ENCODE measurements at regions not wholly inside any gene's neighbourhood (a gene's known extent, or its start where the extent isn't known, plus 50 kb on each side); places are given as distances from the start of the nearest gene placed in this dataset.

- H3K36me3 Mint-ChIP-seq (ENCODE audit: low read depth): no peaks in the 10 kb centered on the region
- TF ChIP-seq, protein P1, sequence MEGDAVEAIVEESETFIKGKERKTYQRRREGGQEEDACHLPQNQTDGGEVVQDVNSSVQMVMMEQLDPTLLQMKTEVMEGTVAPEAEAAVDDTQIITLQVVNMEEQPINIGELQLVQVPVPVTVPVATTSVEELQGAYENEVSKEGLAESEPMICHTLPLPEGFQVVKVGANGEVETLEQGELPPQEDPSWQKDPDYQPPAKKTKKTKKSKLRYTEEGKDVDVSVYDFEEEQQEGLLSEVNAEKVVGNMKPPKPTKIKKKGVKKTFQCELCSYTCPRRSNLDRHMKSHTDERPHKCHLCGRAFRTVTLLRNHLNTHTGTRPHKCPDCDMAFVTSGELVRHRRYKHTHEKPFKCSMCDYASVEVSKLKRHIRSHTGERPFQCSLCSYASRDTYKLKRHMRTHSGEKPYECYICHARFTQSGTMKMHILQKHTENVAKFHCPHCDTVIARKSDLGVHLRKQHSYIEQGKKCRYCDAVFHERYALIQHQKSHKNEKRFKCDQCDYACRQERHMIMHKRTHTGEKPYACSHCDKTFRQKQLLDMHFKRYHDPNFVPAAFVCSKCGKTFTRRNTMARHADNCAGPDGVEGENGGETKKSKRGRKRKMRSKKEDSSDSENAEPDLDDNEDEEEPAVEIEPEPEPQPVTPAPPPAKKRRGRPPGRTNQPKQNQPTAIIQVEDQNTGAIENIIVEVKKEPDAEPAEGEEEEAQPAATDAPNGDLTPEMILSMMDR (IDR thresholded peaks at IDR 0.05): no peak
- peaks cover 16% of the 10 kb centered on the region for H3K27me3 Mint-ChIP-seq (ENCODE audit: low read depth, poor library complexity)
- H3K4me3 Mint-ChIP-seq: no peak overlapping the region
- peaks cover 27% of the 10 kb centered on the region for H3K9me3 Mint-ChIP-seq
- H3K27ac Mint-ChIP-seq: no peak overlapping the region
- DNase-seq: no peak
- H3K4me1 Mint-ChIP-seq: peaks cover 21% of the 10 kb centered on the region
Measured at GRCh38 chr20:57930351-57930750, 220.5 kb upstream of the PMEPA1 start.

DNA sequence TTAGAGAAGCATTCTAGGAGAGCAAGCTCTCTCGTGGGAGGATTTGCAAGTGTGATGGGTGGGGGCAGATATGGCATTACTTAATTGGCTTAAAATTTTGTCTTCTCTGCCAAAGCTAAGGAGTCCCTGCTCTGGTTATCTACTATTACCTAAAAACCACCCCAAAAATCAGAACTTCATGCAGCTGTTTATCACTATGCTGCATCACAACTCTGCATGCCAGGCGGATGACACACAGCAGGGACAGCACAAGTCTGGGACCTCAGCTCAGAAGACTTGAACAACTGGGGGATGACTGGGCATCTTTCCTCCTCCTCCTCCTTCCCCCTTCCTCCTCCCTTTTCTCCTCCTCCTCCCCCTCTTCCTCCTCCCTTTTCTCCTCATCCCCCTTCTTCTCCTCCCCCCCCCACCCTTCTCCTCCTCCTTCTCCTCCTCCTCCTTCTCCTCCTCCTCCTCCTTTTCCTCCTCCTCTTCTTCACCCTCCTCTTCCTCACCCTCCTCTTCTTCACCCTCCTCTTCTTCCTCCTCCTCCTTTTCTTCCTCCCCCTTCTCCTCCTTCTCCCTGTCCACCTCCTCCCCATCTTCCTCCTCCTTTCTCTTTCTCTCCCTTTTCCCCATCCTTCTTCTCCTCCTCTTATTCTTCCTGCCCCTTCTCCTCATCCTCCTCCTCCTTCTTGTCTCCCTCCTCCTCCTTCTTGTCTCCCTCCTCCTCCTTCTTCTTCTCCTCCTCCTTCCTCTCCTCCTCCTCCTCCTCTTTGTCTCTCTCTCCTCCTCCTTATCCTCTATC lies 218.6 kb upstream of the PMEPA1 start:
- Mint-ChIP-seq H3K4me3 (no peak overlapping the region), H3K36me3 (ENCODE audit: low read depth) (no peaks in the 10 kb centered on the region), H3K27ac (no peak overlapping the region), H3K4me1 (peaks cover 16% of the 10 kb centered on the region), H3K27me3 (ENCODE audit: low read depth, poor library complexity) (peaks cover 10% of the 10 kb centered on the region), H3K9me3 (peaks cover 30% of the 10 kb centered on the region)
- no peak for DNase-seq
- TF ChIP-seq, protein P1 (IDR thresholded peaks at IDR 0.05): no peak

GRCh38 chr20:57927376-57927775 lies 217.6 kb upstream of the PMEPA1 start:
- no peak overlapping the region for H3K27ac Mint-ChIP-seq
- H3K9me3 Mint-ChIP-seq: peaks cover 30% of the 10 kb centered on the region
- H3K36me3 Mint-ChIP-seq (ENCODE audit: low read depth): no peaks in the 10 kb centered on the region
- peaks cover 7% of the 10 kb centered on the region for H3K27me3 Mint-ChIP-seq (ENCODE audit: low read depth, poor library complexity)
- TF ChIP-seq, protein P1 (IDR thresholded peaks at IDR 0.05): no peak
- H3K4me1 Mint-ChIP-seq: peaks cover 21% of the 10 kb centered on the region
- no peak overlapping the region for H3K4me3 Mint-ChIP-seq
- no peak for DNase-seq

DNA sequence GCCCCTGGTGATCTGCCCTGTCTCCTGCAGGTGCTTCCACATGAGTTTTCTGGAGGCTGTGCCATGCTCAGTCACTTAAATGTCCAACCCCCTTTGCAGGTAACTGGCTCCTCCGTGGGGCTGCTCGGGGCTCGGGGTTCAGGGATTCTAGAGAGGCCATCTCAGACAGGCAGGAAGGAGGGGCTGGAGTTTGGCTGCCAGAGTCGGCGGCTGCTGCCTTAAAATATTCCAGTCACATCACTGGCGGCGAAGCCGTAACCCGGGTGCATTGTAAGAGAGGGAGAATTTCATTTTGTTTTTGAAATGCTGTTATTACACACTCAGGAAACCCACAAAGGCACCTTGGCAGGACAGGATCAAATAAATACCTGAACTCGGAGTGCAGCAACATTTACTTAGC lies 212.9 kb upstream of the PMEPA1 start:
- H3K27ac Mint-ChIP-seq: no peak overlapping the region
- TF ChIP-seq, protein P1 (IDR thresholded peaks at IDR 0.05): no peak
- H3K4me1 Mint-ChIP-seq: peaks cover 12% of the 10 kb centered on the region
- DNase-seq: no peak
- H3K27me3 Mint-ChIP-seq (ENCODE audit: low read depth, poor library complexity): peaks cover 11% of the 10 kb centered on the region
- no peaks in the 10 kb centered on the region for H3K36me3 Mint-ChIP-seq (ENCODE audit: low read depth)
- H3K9me3 Mint-ChIP-seq: peaks cover 26% of the 10 kb centered on the region
- no peak overlapping the region for H3K4me3 Mint-ChIP-seq

GRCh38 chr20:57922083-57922482 lies 212.3 kb upstream of the PMEPA1 start:
- no peak for DNase-seq
- Mint-ChIP-seq H3K27me3 (ENCODE audit: low read depth, poor library complexity) (peaks cover 11% of the 10 kb centered on the region), H3K4me1 (peaks cover 19% of the 10 kb centered on the region)

More at GRCh38 chr20:57922083-57922482, 212.3 kb upstream of the PMEPA1 start:
- no peak overlapping the region for H3K4me3 Mint-ChIP-seq
- peaks cover 20% of the 10 kb centered on the region for H3K9me3 Mint-ChIP-seq
- H3K36me3 Mint-ChIP-seq (ENCODE audit: low read depth): no peaks in the 10 kb centered on the region
- TF ChIP-seq, protein P1 (IDR thresholded peaks at IDR 0.05): no peak
- H3K27ac Mint-ChIP-seq: no peak overlapping the region
